Posterior vena cava (tissue), 2 donors: ENCODE measurements at regions not wholly inside any gene's neighbourhood (a gene's known extent, or its start where the extent isn't known, plus 50 kb on each side); places are given as distances from the start of the nearest gene placed in this dataset.

Experiments
- DNase-seq: peaks from one replicate; pipeline ENCODE4 v3.0.0-alpha.2; 2020; ENCODE audit warnings: low spot score
- intact Hi-C, 2 donors: fragments of 100-400 bp; cut with DNase I; formaldehyde crosslinking; loops; one replicate each; pipeline versions ENCODE4 v1.14.1 to v1.14.2; 2022 to 2023
- donor health status: DM: yes; HTN: yes; CAD: no.
- donor health status: DM: yes; HTN: yes; CAD: no.

DNA sequence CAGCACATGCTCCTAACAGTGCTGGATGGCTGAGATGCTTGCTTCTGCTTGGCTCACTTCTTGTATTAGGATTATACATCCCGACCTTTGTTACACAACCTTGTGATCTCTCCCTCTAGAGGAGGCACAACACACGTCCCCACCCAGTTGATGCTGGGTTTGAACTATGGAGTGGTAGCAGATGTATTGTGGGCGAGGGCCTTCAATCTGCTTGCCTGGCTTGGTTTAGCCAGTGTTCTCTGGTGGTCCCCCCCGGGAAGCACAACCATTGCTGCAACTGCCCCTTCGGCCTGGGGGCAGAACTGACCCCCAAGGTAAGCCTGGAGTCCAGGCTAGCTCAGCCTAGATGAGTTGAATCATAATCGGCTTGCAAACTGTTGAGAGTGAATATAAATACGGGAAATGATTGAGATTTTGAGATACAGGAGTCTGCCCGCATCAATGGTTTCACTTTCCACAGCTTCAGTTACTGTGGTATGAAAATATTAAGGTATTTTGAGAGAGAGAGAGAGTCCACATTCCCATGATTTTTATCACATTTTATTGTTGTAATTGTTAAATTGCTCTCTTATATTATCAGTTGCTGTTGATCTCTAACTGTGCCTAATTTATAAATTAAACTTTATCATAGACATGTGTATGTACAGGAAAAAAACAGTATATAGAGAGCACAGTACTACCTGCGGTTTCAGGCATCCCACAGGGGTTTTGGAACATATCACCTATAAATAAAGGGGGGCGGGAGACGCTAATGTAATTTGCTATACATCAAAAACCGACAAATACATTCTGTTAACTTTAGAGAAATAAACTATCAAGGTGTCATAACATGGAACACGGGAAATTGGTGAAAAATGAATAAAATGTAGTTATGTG is 482.0 kb upstream of the B3GAT1 start:
- no peak for DNase-seq
- intact Hi-C loops, result no loop called here

DNA sequence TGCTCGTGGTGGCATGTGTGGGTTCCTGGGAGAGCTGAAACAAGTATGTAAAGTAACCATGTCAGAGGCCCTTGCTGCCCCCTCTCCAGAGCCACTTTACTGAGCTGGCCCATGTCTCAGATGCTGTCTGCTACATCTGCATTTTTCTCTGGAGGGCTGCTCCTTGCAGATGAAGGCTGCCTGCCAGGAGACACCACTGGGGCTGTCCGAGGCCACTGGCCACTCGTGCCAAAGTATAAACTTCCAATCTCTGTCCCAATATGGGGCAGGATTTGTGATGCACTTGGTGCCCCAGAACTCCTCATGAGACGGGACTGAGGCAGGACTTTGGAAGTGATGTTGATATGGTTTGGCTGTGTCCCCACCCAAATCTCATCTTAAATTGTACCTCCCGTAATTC is 478.4 kb upstream of the B3GAT1 start:
- intact Hi-C loops, result no loop called here
- no peak for DNase-seq

DNA sequence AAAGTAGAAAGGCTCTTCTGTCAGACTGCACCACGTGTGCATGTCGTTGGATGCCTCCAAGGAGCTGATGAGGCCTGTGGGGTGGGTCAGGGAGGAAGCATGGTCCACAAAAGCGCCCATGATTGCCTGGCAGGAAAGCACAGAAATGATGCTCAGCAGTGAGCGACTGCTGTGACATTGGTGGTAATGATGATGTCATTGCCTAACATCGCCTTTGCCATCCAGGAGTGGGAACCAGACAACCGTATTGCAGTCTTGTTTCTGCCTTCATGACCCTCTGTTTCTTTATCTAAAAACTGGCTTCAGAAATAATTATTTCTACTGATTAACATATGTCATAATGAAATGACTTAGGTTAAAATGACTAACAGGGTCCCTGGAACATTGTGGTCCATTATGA is 477.8 kb upstream of the B3GAT1 start:
- DNase-seq, result no peak
- intact Hi-C loops, result no loop called here

DNA sequence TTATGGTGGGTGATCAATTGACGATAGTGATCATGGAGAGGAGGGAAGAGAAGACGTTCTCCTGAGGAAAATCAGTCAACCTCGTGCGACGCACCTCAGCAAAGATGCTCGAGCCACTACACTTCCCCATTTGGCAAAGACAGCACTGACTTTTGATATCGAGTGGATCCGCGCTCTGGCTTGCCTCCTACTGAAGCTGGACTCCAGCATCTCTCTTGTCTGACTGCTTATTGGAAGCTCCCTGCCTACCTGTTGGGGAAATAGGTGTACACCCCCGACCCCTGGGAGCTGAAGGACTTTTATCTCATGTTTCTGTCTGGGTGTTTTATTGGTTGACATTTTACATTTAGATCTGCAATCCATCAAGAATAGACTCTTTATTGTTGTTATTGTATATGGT is 476.8 kb upstream of the B3GAT1 start:
- intact Hi-C loops, result no loop called here
- DNase-seq, result no peak

DNA sequence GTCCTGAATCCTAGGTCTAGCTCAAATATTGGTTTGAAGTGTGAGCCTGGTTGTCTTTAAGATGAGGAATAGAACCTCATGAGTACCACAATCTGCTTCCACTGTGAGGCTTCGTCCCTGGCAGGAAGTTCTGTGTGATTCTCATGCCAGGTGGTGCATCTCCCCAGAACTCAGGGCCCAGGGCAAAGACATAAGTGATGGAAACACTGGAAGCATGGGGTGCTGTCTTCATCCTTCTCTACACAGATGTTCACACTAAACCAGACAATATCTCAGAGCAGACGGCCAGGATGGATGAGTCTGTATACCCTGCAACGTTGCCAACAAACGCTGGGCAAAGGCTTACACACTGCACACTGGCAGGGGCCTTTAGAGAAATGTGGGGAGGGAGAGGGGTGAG is 475.9 kb upstream of the B3GAT1 start:
- no peak for DNase-seq
- intact Hi-C loops, result no loop called here

DNA sequence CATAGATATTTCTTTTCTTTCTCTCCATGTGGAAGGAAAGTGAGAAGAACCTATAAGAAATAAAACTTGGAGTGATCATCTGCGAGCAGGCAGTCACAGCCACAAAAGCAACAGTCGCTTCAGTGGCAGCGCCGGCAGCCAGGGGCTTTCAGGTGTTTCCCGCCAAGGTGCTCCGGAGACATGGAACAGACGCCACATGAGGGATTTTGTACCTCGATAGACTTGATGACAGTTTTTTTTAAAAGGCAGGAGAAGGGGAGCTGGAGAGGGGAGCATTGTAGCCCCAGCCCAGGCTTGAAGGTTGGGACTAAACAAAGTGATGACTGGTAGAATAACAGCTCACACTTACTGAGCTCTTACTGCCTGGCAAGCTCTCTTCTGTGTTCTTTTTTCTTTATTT is 471.4 kb upstream of the B3GAT1 start:
- DNase-seq, result no peak
- intact Hi-C loops, result no loop called here

DNA sequence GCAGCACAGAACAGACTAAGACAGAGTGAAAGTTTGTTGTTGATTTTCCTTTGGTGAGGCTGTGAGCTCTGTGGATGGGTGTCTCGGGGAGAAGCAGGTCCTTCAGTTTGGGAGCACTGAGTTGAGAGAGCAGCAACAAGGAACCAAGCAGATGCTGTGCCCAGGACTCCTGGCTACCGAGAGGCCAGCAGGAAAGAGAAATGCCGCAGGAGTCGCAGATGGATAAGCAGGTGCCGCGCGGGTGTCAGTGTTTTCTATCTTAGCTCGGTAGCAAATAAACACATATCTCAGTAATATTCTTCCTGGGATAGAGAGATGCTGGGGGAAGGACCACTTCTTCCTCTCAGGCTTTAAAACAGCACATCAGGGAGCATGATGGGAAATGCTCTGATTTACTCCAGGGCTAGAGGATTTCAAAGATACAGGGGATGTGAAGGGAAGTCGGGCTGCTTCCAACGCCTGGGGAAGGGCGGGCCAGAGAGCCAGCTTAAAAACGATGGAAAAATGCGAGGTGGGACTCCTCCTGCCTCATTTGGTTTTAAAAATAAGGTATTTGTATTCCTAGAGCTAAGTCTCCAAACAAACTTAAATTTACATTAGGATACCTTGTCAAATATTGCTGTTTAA is 470.7 kb upstream of the B3GAT1 start:
- intact Hi-C loops, result no loop called here
- DNase-seq, result no peak

DNA sequence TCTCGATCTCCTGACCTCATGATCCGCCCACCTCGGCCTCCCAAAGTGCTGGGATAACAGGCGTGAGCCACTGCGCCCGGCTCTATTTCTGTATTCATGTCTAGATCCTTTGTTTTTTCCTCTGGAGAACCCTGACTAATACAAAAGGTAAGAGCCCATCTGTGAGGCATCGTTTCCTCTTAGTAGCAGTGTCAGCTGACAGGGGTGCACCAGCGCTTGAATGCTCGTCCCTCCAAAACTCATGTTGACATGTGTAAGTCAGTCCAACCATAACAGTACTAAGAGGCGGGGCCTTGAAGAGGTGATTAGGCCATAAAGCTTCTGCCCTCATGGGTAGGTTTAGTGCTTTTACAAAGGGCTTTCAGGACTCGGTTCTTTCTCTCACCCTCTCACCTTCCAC is 470.1 kb upstream of the B3GAT1 start:
- no peak for DNase-seq
- intact Hi-C loops, result no loop called here

DNA sequence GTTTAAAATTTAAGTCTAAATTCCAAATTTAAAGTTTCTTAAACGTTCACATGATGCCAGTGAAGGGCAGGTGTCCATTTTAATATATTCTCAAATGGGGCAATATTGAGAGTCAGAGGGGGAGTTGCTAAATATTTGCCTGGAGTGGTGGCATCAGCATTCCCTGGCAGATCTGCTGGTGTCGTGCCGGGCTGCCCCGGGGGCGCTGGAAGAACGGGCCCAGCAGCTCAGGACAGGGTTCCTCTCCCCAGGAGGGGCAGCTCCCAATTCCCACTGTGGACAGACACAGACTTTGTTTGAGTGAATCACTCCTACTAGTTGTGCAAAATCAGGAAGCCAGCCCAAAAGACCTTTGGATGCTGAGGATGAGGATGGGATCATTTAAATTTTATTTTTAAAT is 468.7 kb upstream of the B3GAT1 start:
- no peak for DNase-seq
- intact Hi-C loops, result no loop called here

DNA sequence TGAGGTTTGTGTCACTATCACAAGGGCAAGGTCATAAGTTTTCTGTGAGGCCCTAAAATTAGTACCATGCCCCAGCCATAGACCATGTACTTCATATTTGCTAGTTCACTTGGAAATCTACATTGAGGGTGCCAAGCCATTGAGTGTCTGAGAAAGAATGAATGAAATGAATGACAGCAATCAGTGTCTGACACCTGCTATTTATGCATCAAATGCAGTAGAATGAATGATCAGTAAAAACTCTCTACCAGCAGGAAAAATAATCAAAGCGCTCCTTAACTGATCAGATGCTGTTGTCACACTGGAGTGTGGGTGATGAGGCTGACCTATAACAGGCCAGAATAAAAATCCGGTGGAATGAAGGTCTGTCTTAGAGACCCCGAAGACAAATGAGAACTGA is 467.9 kb upstream of the B3GAT1 start:
- intact Hi-C loops, result no loop called here
- no peak for DNase-seq

DNA sequence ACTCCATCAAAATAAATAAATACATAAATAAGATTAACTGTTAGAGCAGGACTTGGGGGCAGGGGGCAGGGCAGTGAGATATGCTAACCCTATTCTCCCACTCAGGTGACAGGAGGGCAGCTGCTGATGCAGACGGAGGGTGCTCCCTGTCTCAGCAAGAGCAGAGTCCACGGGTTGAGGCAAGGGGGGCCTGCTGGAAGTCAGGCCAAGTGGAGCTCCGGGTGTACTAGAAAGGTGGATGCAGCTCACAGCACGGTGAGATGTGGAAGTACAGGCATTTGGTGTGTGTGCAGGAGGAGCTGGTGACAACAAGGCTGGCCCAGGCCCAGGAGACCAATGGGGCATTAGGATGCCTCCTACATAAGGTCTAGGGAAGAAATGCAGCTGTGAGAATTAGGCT is 467.3 kb upstream of the B3GAT1 start:
- no peak for DNase-seq
- intact Hi-C loops, result no loop called here

DNA sequence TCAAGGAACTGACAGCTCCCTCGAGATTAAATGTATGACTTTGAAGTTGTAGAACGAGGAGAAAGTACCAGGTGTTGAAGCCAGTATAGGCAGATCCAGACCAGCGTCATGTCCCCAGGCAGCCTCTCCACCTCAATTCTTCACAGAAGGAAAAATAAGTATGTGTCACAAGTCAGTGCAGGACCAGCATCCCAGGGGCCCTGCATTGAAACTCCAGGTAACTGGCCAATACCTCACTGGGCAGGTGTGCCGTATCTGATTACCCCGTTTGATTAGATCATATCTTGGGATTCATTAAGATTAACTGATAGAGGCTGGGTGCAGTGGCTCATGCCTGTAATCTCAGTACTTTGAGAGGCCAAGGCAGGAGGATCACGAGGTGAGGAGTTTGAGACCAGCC is 466.7 kb upstream of the B3GAT1 start:
- intact Hi-C loops, result no loop called here
- DNase-seq, result no peak

DNA sequence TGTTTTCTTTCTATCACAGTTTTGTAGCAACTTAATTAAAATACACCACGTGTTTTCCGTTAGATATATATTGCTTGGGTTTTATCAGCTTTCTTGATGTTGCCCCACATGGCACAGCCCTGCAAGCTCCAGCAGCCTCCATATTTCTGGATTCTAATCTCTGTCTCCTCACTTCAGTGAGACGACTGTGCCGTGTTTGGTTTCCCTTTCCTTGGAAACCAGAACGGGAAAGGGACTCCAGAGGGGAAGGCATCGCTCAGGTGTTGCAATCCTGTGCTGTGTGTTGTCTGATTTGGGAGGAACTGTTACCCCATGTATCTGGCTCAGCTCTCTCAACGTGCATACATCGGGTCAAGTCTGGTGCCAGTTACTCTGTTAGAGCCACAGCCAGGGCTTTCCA is 464.2 kb upstream of the B3GAT1 start:
- intact Hi-C loops, result no loop called here
- DNase-seq, result no peak

DNA sequence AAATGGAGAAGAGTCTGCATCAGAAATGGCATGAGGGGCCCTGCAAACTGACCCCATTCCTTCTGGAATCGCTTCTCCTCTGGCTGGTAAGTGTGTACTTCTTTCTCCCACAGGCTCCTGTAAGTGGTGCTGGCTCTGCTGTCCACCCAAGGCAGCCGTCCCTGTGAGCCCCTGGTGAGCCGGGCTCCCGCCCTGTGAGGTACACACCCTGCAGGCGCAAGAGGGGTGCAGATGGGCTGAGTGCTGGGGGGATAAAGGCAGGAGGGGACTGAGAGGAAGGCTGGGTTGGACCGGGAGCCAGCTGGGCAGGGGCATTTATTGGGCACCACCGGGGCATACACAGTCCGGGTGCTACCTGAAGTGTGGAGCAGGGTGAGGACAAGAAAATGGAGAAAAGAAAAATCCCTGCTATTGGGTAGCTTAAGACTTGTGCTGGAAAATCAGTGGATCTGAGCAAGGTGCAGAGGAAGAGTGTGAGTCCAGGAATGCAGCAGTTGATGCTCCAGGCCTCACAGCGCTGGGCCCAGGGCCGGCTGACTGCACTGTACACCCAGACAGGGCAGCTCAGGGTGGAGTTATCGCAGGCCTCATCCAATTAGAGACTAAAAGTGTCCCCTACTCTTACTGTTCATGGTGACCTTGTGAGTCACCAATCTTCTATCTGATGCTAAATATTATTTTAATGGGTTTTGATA is 455.1 kb upstream of the B3GAT1 start:
- intact Hi-C loops, result no loop called here

DNA sequence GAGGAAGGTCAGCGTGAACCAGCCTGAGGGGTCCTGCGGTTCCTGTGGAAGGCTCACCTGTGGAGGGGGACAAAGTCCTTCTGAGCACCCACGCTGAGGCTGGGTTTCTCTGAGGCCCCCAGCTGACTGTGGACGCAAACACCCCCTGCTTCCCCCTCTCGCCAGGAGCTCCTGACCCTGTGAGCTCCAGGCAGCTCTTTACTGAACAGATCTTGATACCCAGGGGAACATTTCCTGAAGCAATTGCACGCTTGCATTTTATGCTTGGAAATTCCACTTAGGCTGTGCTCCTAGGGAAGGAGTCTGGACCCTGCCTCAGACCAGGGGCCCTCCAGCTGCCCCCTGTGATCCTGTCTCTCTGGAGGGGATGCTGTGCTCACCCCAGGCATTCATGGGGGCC is 454.2 kb upstream of the B3GAT1 start:
- intact Hi-C loops, result no loop called here
- DNase-seq, result no peak

More for the DNA sequence above, 455.1 kb upstream of the B3GAT1 start:
- DNase-seq, result no peak

DNA sequence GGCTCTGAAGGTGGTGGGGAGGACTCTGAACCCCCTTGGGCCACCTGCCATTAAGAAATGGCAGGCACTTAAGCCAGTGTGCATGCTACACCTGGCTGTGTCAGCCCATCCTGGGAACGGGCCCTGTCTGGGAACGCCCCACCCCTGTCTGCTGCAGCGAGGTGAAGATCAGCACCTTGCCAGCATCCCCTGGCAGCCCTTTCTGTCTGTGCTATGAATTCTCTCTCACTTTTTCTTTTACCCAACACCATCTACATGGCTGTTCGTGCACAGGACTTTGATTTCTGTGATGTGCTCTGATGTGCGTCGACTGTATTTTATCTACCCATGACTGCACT is 452.9 kb upstream of the B3GAT1 start:
- intact Hi-C loops, result no loop called here
- no peak for DNase-seq

DNA sequence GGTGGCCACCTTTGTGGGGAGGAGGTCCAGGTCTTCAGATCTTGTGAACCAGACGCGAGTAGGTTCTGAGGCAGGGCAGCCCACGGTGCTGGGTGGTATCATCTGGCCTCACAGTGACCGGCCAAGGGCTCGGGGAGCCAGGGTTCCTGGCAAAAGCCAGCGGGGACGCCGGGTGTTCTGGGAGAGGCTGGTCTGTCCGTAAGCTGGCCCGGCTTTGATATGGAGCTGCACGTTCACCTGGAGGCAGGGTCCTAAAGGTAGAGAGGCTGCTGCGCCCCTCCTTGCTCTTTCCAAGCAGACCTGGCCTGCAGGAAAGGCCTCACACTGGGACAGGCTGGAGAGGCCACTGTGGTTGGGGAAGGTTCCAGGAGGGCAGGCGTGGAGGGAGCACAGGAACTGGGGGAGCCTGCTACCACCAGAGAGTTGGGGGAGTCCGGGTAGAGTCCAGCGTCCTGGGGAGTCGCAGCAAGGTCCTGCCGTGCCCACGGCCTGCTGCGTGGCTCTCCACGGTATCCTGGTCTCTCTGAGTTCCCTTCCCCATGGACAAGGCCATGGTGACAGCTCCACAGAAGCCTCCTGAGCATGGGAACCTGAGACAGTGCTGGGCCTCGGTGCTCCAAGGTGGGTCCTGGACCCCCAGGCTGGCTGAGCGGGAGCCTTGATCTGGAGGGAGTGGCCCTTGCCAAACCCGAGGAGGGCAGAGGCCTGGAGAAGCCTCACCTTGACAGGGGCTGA is 452.4 kb upstream of the B3GAT1 start:
- intact Hi-C loops, result no loop called here
- DNase-seq, result no peak

DNA sequence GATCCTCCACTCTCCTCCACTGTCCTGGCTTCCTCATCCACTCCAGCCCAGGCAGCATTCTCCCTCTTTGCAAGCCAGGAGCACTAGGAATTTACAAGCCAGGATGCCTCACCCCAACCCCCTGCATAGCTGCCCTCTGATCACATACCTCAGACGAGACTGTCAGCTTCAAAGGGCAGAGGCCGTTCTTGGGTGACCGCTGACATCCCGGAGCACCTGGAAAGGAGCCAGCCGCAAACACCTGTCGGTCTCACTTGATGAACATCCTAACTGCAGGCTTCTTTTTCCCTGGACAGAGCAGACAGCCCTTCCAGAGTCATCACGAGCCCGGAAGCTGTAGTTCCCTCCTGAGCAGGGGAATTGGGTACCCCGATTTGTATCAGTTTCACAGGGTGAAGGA is 451.3 kb upstream of the B3GAT1 start:
- no peak for DNase-seq
- intact Hi-C loops, result no loop called here

DNA sequence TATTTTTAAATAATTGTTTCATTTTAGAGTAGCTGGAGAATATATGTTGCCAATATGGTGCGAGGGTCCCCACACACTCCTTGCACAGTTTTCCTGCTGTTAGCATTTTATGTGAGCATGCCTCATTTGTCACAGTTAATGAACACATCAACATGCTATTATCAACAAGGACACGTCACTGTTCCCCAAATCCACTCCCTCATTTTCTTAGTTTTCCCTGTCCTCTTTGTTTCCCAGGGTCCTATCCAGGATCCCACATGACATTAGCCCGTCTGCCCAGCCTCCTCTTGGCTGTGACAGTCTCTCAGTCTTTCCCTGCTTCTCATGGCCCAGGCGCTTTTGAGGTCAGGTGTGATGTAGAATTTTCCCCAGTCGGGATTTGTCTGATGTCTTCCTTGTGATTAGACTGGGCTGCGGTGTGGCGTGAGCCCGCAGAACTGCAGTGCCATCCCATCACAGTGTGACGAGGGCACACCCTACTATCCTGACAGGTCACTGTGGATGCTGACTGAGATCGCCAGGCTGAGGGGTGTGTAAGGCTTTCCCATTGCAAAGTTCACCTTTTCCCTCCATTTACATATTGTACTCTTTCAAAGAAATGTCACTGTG is 450.6 kb upstream of the B3GAT1 start:
- DNase-seq, result no peak
- intact Hi-C loops, result no loop called here

DNA sequence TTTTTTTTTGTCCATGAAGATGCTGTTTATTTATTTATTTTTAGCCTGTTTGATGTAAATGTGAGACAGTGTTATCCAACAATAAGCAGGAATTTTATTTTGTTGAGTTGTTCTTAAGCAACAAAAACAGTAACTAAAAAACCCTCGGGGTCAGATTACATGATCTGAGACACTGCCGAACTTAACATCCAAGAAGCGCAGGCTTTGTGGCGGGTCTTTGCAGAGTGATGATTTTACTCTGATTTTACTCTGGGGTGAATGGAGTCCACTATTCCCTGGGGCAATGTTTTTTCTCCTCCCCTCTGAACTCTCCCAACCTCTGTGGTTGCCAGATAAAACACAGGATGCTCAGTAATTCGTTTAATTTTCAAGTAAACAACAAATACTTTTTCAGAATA is 450.1 kb upstream of the B3GAT1 start:
- DNase-seq, result no peak
- intact Hi-C loops, result no loop called here
